ENCODE measurements at regions not wholly inside any gene's neighbourhood (a gene's known extent, or its start where the extent isn't known, plus 50 kb on each side); places are given as distances from the start of the nearest gene placed in this dataset.

GRCh38 chr7:41346878-41347277, 356.0 kb downstream of the INHBA start:
- DNase-seq (ENCODE audit: low spot score), result no peak

- no peak for DNase-seq (ENCODE audit: low spot score)
Measured at GRCh38 chr7:41339913-41340676, 362.8 kb downstream of the INHBA start.

DNA sequence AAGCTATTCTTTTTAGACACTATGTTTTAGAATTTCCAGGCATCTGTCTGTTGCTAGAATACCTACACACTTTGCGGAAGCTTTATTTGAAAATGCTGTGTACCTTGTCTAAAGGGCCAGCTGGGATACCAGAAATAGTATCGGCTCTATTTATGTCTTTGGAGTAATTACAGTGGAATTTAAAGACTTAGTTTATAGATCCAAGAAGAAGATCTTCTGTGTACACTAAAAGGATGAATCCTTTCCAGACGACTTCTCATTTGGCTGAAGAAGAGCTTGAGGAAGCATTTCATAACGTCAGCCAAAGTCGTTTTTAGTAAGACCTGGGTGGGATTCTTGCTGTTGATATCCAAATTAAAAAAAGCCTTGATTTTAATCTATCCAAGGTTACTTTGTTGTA, 365.9 kb downstream of the INHBA start:
- DNase-seq (ENCODE audit: low spot score), result no peak

DNA sequence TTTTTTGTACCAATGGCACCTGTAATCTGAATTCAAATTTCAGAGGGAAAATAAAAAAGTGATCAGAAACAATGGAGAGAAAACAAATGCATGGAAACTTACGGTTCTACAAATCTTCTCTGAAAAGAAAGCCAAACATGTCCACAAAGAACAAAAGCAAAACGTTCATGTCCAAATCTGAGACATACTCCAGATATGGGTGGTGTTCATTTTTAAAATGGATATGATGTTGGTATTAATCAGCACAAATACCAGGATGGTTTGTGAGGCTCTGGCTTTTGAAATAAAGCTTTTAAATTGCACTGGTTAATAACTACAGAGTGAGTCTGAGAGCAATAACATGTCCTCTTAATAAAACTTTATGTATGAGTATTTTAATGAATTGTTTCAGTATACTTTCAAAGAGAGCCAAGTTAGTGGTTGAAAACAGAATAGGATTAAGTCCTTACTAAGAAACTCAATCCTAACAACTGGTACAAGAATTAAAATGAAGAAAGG, 366.4 kb downstream of the INHBA start:
- DNase-seq (ENCODE audit: low spot score), result no peak

DNA sequence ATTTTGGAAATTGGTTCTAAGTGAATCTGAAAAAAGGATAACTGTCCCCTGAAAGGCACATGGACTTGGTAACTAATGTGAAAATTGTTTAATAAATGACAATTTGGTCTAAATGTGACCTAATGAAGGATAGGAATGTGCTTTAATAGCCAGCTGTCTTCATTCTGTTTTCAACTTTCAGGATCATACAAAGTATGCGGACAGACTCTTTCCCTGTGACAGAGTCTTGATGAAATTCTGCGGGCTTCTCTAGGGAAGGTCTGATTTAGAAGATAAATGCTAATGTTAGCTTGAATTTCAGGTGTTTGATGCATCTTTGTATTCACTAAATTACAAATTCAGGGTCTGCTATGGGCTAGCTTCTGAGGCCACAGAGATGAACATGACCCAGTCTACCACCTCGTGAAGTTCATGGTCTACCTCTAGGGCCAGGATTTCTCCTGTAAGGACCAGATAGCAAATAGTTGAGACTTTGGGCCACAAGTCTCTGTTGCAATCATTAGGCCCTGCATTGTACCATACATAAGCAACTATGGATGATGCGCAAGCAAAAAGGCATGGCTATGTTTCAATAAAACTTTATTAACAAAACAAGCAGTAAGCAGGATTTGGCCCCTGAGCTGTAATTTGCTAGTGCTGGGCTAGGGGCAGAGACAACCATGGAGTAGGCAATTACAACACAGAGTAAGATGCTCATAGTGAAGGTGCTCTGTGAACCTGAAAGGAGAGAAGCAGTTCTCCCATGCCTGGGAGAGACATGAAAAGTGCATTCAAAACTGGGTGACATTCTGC, 368.6 kb downstream of the INHBA start:
- no peak for DNase-seq (ENCODE audit: low spot score)

DNA sequence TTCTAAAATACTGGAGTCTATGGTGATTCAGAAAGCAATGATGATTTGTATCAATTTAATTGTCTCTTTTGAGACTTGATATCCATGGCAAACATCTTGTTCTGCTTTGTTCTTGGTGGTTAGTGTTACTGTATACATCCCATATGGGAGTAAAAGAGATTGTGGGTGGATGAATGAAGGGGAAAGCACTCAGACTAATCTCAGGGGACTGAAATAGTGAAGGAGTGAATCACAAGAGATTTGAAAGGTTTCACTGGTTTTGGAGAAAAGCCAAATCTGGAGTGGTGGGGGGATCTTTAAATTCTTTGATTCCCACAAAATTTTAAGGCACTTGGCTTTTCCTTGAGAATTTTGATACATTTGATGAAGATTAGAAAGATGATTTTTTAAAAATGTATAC, 369.4 kb downstream of the INHBA start:
- no peak for DNase-seq (ENCODE audit: low spot score)

- DNase-seq (ENCODE audit: low spot score), result no peak
Measured at GRCh38 chr7:41331194-41331593, 371.7 kb downstream of the INHBA start.

DNA sequence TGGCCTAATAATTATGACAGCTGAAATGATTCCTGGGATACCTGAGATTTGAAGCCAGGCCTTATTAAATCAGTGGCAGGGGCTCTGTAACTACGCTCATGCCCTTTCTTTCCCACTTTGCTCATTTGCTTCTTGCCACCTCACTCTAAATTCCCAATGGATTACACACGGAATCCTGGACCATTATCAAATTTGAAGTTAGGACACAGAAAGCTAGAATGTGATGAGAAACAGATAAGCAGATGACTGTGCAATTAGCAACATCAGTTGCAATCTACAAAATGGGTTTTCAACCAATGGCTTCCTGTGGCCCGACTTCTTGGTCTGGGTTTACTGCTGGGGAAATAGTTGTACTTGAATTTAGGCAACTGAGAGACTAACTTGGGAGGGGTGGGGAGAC, 374.3 kb downstream of the INHBA start:
- no peak for DNase-seq (ENCODE audit: low spot score)

- no peak for DNase-seq (ENCODE audit: low spot score)
Measured at GRCh38 chr7:41328131-41328530, 374.8 kb downstream of the INHBA start.

GRCh38 chr7:41326616-41327015, 376.3 kb downstream of the INHBA start:
- DNase-seq (ENCODE audit: low spot score), result no peak

GRCh38 chr7:41323806-41324205, 379.1 kb downstream of the INHBA start:
- DNase-seq (ENCODE audit: low spot score), result no peak

DNA sequence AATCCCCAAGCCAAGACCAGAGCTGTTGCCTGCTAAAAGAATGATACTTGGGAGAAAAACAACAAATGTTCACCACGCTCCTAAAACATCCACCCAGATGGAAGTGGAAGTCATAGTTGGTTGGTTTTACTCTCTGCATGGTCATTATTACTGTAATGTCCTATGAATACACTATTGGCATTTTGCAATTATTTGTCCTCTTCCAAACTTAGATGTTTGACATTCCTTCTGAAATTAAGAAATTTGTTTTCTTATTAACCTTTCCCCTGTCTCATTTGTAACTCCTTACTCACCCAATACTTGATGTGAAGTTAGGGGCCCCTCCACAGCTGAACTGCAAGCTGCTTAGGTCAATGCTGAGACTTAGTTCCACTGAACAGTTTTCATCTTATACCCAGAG, 383.3 kb downstream of the INHBA start:
- no peak for DNase-seq (ENCODE audit: low spot score)

DNA sequence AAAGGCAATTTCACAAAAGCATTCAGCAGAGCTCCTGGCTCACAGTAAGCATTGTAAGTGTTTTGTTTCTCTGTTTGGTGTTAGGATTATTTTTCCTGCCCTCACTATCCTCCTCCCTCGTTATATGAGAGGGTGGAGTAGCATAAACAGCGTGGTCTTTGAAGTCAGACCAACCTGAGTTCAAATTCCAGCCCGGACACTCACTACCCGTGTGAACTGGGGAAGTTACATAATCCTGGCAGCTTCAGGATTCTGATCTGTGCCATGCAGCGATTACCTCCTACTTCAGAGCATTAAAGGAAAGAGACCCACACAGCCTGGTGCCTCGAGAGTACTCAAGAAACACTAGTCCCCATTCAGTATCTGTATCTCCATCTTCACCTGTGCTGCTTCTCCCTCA, 386.5 kb downstream of the INHBA start:
- DNase-seq (ENCODE audit: low spot score), result no peak

DNA sequence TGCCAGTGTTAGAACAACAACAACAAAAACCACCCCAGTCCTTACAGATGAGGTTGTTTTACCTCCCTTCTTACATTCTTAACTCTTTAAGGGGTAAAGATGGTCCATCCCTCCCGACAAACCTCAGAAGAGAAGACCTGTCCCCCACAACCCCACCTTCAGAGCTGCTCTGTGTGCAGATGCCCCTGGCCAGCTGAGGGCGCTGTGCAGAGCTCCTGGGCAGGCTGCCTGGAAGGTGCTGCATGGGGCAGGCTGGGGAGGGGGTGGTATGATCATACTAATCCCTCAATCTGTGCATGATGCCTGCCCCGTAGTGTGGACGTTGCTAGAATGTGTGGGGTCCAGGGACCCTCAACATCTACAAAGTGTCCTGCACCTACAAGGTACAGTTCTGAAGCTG, 387.1 kb downstream of the INHBA start:
- no peak for DNase-seq (ENCODE audit: low spot score)

- no peak for DNase-seq (ENCODE audit: low spot score)
Measured at GRCh38 chr7:41313171-41313570, 389.7 kb downstream of the INHBA start.

DNA sequence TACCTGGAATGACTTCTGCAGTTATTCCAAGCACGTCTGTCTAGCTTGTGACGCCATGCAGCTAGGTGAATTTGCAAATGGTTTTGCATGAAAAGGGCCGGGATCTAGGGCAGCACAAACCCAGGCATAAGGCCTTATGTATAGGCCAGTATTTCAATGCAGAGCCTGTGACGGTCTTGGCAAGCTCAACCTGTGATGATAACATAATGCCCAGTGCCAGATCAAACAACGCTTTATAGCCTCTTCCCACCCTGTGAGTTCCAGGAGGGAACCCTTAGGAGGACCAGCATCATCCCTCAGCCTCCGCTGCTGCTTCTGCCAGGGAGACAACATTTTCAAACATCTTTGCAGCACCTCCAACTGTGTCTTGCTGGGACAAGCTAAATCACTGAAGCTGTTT, 390.7 kb downstream of the INHBA start:
- no peak for DNase-seq (ENCODE audit: low spot score)

DNA sequence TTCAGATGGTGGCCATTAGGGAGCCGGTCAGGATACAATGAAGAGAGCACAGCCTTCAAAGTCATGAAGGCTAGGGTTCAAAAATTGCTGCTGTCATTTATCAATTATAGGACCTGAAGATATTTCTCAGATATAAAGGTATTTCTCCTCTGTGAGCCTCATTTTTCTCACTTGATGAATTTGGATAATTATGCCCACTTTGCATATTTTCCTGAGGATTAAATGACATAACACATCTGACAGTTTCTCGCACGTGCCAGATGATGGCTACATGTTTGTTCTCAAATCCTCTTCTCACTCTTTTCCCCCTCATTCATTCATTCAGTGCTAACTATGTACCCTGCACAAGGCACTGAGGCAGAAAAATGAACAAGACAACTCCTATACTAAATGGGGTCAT, 391.6 kb downstream of the INHBA start:
- no peak for DNase-seq (ENCODE audit: low spot score)

GRCh38 chr7:41306486-41306885, 396.4 kb downstream of the INHBA start:
- DNase-seq (ENCODE audit: low spot score), result no peak

DNA sequence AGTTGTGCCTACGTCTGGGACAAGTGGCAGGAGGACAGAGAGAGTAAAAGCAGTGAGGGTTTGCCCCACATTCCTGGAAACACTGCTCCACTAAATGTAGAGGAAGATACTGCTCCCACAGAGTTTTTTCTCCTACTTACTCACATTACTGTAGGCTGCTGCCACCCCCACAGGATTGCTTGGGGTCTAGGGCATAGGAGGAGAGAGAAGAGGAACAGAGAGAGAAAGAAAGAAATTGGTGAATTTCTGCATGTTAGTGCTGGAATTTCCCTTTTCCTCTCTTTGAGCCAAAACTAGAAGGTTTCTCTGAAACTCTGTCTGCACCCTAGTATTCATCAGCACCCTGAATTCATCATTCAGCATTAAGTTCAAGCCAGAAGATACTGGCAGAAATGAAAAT, 397.9 kb downstream of the INHBA start:
- DNase-seq (ENCODE audit: low spot score), result no peak

DNA sequence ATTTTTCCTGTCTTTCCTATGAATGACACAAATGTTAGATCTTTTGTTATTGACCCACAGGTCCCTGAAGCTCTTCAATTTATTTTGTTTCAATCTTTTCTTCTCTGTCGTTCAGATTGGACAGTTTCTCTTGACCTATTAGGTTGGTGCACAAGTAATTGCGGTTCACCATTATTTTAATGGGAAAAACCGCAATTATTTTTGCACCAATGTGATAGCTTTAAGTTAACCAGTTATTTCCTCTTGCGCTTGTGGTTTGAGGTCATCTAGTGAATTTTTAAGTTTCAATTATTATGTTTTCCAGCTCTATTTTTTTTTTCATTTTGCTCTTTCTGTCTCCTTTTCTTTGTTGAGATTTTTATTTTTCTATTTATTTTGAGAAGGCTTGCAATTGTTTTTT, 399.2 kb downstream of the INHBA start:
- DNase-seq (ENCODE audit: low spot score), result no peak

DNA sequence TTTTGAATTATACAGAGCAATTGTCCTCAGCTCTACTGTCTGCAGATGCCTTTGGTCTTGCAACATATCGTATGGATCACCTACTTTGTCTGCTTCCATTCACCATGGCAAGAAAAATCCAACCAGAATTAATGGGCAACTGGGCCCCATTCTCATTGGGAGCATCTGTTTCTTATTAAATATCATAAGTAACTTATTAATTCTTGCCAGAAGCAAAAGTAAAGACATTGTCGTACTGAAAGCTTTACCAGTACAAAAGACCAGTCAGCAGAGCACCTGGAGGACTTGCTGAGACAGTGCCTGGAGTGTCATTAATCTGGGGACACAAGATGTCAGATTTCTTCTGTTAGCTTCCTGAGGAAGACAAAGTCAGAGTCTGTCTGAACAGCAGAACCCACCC, 404.5 kb downstream of the INHBA start:
- no peak for DNase-seq (ENCODE audit: low spot score)

DNA sequence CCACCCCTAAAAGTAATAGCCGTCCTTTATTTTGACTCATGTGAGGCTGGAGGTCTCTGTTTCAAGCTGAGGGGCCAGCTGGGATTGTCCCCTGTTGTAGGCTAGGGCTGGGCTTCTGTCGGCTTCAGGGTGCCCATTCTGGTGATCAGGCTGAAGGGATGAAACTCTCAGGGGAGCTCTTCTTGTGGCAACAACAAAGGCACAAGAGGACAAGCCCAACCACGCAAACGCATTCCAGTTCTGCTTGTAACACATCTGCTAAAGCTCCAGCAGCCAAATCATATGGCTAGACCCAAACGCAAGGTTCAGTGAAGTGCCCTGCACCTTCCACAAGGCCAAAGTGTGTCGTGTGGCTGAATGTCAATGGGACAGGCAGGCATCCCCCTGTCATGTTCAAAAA, 405.7 kb downstream of the INHBA start:
- no peak for DNase-seq (ENCODE audit: low spot score)

DNA sequence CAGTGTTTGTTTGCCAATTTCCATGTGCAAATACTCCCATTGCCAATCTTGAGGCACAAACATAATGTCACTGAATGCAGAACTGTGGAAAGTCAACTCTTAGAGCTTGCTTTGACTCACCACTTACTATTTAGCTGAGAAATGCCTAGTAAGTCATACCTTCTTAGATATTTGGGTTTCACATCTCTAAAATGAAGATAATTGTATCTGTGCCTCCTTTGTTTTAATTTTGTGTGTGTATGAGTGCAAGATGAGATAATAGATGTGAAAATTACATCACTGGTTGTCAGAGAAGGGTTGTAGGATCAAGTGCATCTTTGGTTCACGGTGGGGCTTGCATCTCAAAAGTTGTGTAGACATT, 407.5 kb downstream of the INHBA start:
- DNase-seq (ENCODE audit: low spot score), result no peak

All from globus pallidus (tissue), 1 donor.